ENCODE measurements at regions not wholly inside any gene's neighbourhood (a gene's known extent, or its start where the extent isn't known, plus 50 kb on each side); places are given as distances from the start of the nearest gene placed in this dataset.

- Histone ChIP-seq H4K20me1 (ENCODE audit: control insufficient read depth, insufficient read depth, insufficient read length) (no peaks in the 10 kb centered on the region), H3T11ph (ENCODE audit: low read length) (no peak overlapping the region), H4K8ac (replicated peaks; ENCODE audit: insufficient read length, low read depth, low read length) (no peak overlapping the region), H2BK15ac (ENCODE audit: low read depth, low read length) (no peak overlapping the region), H3K27ac (ENCODE audit: insufficient read length, low read depth, low read length) (no peak overlapping the region), H3K79me2 (ENCODE audit: insufficient read depth, low read length) (no peaks in the 10 kb centered on the region), H3K27me3 (ENCODE audit: insufficient read depth, low read length) (no peaks in the 10 kb centered on the region), H3K9ac (ENCODE audit: extremely low read depth, insufficient read length, low read length) (no peak overlapping the region), H3K4ac (ENCODE audit: low read depth, low read length) (no peak overlapping the region), H3K79me1 (ENCODE audit: insufficient read depth, low read depth, low read length, poor library complexity, severe bottlenecking) (no peaks in the 10 kb centered on the region), H3K9me3 (ENCODE audit: control insufficient read depth, low read depth, low read length) (no peaks in the 10 kb centered on the region), H3K4me1 (ENCODE audit: insufficient read depth, low read length) (no peaks in the 10 kb centered on the region; the same call in 1 of the 2 replicates), H2BK120ac (ENCODE audit: low read depth, low read length, poor library complexity, severe bottlenecking) (no peak overlapping the region), H2AFZ (ENCODE audit: low read length) (no peak overlapping the region), H3K14ac (ENCODE audit: insufficient read depth, low read length) (no peak overlapping the region), H3K4me2 (ENCODE audit: insufficient read depth, insufficient read length, low read length) (no peak overlapping the region), H4K5ac (ENCODE audit: insufficient read length, low read depth, low read length) (no peak overlapping the region), H3K23me2 (ENCODE audit: insufficient read length, low read depth, low read length, poor library complexity, severe bottlenecking) (no peaks in the 10 kb centered on the region), H2BK12ac (ENCODE audit: insufficient read length, low read depth, low read length) (no peak overlapping the region), H3K23ac (ENCODE audit: insufficient read length, low read depth, low read length) (no peak overlapping the region), H4K91ac (ENCODE audit: insufficient read length, low read depth, low read length) (no peak overlapping the region), H3K18ac (ENCODE audit: insufficient read length, low read depth, low read length) (no peak overlapping the region), H2AK5ac (ENCODE audit: insufficient read length, low read length) (no peak overlapping the region), H3K56ac (ENCODE audit: insufficient read length, low read depth, low read length) (no peak overlapping the region), H2BK5ac (ENCODE audit: insufficient read length, low read length) (no peak overlapping the region), H2BK20ac (ENCODE audit: low read depth, low read length, poor library complexity, severe bottlenecking) (no peak overlapping the region)
- Mint-ChIP-seq H3K9me3 (no peaks in the 10 kb centered on the region), H3K4me1 (0 out of 4 replicates have a peak, but pooled peaks cover 0 to 2% of the 10 kb centered on the region in 2 experiments), H3K27me3 (ENCODE audit: low read depth) (no peaks in the 10 kb centered on the region), H3K27ac (no peak overlapping the region), H3K36me3 (ENCODE audit: insufficient read depth in 1 of 3, low read depth in 3 of 3) (no peaks in the 10 kb centered on the region), H3K4me3 (no peak overlapping the region)
- WGBS (ENCODE audit: extremely low coverage, insufficient read length, low lambda C conversion rate): no CpG with 5 or more reads among the region's 1 CpG
- no peak for TF ChIP-seq CTCF (conservative IDR thresholded peaks at IDR 0.05)
- no peak for DNase-seq
Measured at GRCh38 chr3:31422237-31422636, 110.5 kb upstream of the STT3B start.
